ENCODE measurements at regions not wholly inside any gene's neighbourhood (a gene's known extent, or its start where the extent isn't known, plus 50 kb on each side); places are given as distances from the start of the nearest gene placed in this dataset.

GRCh38 chr14:22007784-22008412 lies 334.3 kb upstream of the OR4E1 start:
- no peak for DNase-seq (ENCODE audit: low read depth in 1 of 2, low spot score in 1 of 2)
- TF ChIP-seq JUND (IDR thresholded peaks at IDR 0.05; ENCODE audit: low read depth) = no peak
- in situ Hi-C loops (cut with HindIII; ENCODE audit: low pct_unique_long_range_greater_than_20kb, low sequenced_read_pairs) = no loop called here

- no peak for DNase-seq (ENCODE audit: low read depth in 1 of 2, low spot score in 1 of 2)
- in situ Hi-C loops (cut with HindIII; ENCODE audit: low pct_unique_long_range_greater_than_20kb, low sequenced_read_pairs) = no loop called here
- TF ChIP-seq JUND (IDR thresholded peaks at IDR 0.05; ENCODE audit: low read depth) = no peak
Observed at GRCh38 chr14:22007363-22007762, 333.7 kb upstream of the OR4E1 start.

GRCh38 chr14:22003461-22003860 lies 329.8 kb upstream of the OR4E1 start:
- TF ChIP-seq JUND (IDR thresholded peaks at IDR 0.05; ENCODE audit: low read depth) = no peak
- in situ Hi-C loops (cut with HindIII; ENCODE audit: low pct_unique_long_range_greater_than_20kb, low sequenced_read_pairs) = no loop called here
- peak in 1 of 2 experiments; percentile 2 for DNase-seq (ENCODE audit: low read depth in 1 of 2, low spot score in 1 of 2)

- in situ Hi-C loops (cut with HindIII; ENCODE audit: low pct_unique_long_range_greater_than_20kb, low sequenced_read_pairs) = no loop called here
- no peak for TF ChIP-seq JUND (IDR thresholded peaks at IDR 0.05; ENCODE audit: low read depth)
- peak in 1 of 2 experiments; percentile 44 for DNase-seq (ENCODE audit: low read depth in 1 of 2, low spot score in 1 of 2)
Observed at GRCh38 chr14:22002860-22003284, 329.3 kb upstream of the OR4E1 start.

- in situ Hi-C loops (cut with HindIII; ENCODE audit: low pct_unique_long_range_greater_than_20kb, low sequenced_read_pairs) = no loop called here
Observed at GRCh38 chr14:21999402-21999801, 325.8 kb upstream of the OR4E1 start.

GRCh38 chr14:21997300-21997699 lies 323.7 kb upstream of the OR4E1 start:
- DNase-seq (ENCODE audit: low read depth in 1 of 2, low spot score in 1 of 2) = peak in 1 of 2 experiments; percentile 49
- in situ Hi-C loops (cut with HindIII; ENCODE audit: low pct_unique_long_range_greater_than_20kb, low sequenced_read_pairs) = no loop called here
- no peak for TF ChIP-seq JUND (IDR thresholded peaks at IDR 0.05; ENCODE audit: low read depth)

More at GRCh38 chr14:21999402-21999801, 325.8 kb upstream of the OR4E1 start:
- TF ChIP-seq JUND (IDR thresholded peaks at IDR 0.05; ENCODE audit: low read depth) = no peak
- DNase-seq (ENCODE audit: low read depth in 1 of 2, low spot score in 1 of 2) = no peak

GRCh38 chr14:21995332-21995731 lies 321.7 kb upstream of the OR4E1 start:
- DNase-seq (ENCODE audit: low read depth in 1 of 2, low spot score in 1 of 2) = no peak
- in situ Hi-C loops (cut with HindIII; ENCODE audit: low pct_unique_long_range_greater_than_20kb, low sequenced_read_pairs) = no loop called here
- TF ChIP-seq JUND (IDR thresholded peaks at IDR 0.05; ENCODE audit: low read depth) = no peak

GRCh38 chr14:21993837-21994236 lies 320.2 kb upstream of the OR4E1 start:
- in situ Hi-C loops (cut with HindIII; ENCODE audit: low pct_unique_long_range_greater_than_20kb, low sequenced_read_pairs) = no loop called here
- no peak for TF ChIP-seq JUND (IDR thresholded peaks at IDR 0.05; ENCODE audit: low read depth)
- DNase-seq (ENCODE audit: low read depth in 1 of 2, low spot score in 1 of 2) = no peak

GRCh38 chr14:21993070-21993469 lies 319.5 kb upstream of the OR4E1 start:
- in situ Hi-C loops (cut with HindIII; ENCODE audit: low pct_unique_long_range_greater_than_20kb, low sequenced_read_pairs) = no loop called here
- DNase-seq (ENCODE audit: low read depth in 1 of 2, low spot score in 1 of 2) = no peak
- TF ChIP-seq JUND (IDR thresholded peaks at IDR 0.05; ENCODE audit: low read depth) = no peak

- in situ Hi-C loops (cut with HindIII; ENCODE audit: low pct_unique_long_range_greater_than_20kb, low sequenced_read_pairs) = no loop called here
- TF ChIP-seq JUND (IDR thresholded peaks at IDR 0.05; ENCODE audit: low read depth) = no peak
Observed at GRCh38 chr14:21991130-21991529, 317.5 kb upstream of the OR4E1 start.

GRCh38 chr14:21990116-21990515 lies 316.5 kb upstream of the OR4E1 start:
- no peak for TF ChIP-seq JUND (IDR thresholded peaks at IDR 0.05; ENCODE audit: low read depth)
- DNase-seq (ENCODE audit: low read depth in 1 of 2, low spot score in 1 of 2) = peak in 1 of 2 experiments; percentile 18
- in situ Hi-C loops (cut with HindIII; ENCODE audit: low pct_unique_long_range_greater_than_20kb, low sequenced_read_pairs) = no loop called here

More at GRCh38 chr14:21991130-21991529, 317.5 kb upstream of the OR4E1 start:
- DNase-seq (ENCODE audit: low read depth in 1 of 2, low spot score in 1 of 2) = no peak

- DNase-seq (ENCODE audit: low read depth in 1 of 2, low spot score in 1 of 2) = no peak
- TF ChIP-seq JUND (IDR thresholded peaks at IDR 0.05; ENCODE audit: low read depth) = no peak
- in situ Hi-C loops (cut with HindIII; ENCODE audit: low pct_unique_long_range_greater_than_20kb, low sequenced_read_pairs) = no loop called here
Observed at GRCh38 chr14:21989090-21989489, 315.5 kb upstream of the OR4E1 start.

GRCh38 chr14:21988413-21988812 lies 314.8 kb upstream of the OR4E1 start:
- TF ChIP-seq JUND (IDR thresholded peaks at IDR 0.05; ENCODE audit: low read depth) = no peak
- in situ Hi-C loops (cut with HindIII; ENCODE audit: low pct_unique_long_range_greater_than_20kb, low sequenced_read_pairs) = no loop called here
- DNase-seq (ENCODE audit: low read depth in 1 of 2, low spot score in 1 of 2) = no peak

GRCh38 chr14:21987937-21988336 lies 314.3 kb upstream of the OR4E1 start:
- peak in 1 of 2 experiments; percentile 29 for DNase-seq (ENCODE audit: low read depth in 1 of 2, low spot score in 1 of 2)
- in situ Hi-C loops (cut with HindIII; ENCODE audit: low pct_unique_long_range_greater_than_20kb, low sequenced_read_pairs) = no loop called here
- no peak for TF ChIP-seq JUND (IDR thresholded peaks at IDR 0.05; ENCODE audit: low read depth)
